ENCODE measurements at regions not wholly inside any gene's neighbourhood (a gene's known extent, or its start where the extent isn't known, plus 50 kb on each side); places are given as distances from the start of the nearest gene placed in this dataset.

DNA sequence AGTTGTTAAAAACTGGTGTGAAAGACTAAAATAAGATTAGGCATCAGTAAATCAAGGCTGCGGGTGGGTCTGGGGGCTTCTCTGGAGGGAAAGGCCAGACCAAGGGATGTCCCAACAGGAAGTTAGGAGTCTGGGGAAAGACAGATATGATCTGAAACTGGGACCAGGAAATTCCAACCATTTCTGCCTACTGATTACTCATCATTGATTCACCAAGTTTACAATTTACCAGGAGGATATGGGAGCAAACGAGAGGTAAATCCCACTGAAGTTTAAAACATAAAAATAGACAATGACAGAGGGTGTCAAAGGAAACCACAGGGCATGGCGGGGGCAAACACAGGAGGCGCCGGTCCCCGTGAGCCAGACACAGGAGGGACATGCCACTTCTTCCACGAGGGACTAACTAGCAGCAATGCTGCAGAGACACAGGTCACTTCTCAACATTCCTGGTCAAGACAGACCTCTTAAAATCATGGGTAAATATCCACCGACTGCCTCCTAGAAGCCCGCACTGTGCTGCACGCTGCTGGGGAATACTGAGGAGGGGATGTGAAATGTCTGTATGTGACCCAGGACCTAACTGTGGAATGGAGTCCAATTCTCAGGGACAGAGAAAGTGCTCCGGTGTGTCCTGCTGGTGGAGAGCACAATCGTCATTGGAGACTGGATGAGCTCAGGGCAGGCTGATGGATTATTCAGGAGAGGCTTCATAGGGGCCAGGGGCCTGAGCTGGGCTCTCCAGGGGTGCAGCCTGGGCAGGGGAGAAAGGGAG is 153.4 kb upstream of the KLF14 start:
- DNase-seq (ENCODE audit: low spot score), result peak; percentile 71
- TF ChIP-seq, protein P1, sequence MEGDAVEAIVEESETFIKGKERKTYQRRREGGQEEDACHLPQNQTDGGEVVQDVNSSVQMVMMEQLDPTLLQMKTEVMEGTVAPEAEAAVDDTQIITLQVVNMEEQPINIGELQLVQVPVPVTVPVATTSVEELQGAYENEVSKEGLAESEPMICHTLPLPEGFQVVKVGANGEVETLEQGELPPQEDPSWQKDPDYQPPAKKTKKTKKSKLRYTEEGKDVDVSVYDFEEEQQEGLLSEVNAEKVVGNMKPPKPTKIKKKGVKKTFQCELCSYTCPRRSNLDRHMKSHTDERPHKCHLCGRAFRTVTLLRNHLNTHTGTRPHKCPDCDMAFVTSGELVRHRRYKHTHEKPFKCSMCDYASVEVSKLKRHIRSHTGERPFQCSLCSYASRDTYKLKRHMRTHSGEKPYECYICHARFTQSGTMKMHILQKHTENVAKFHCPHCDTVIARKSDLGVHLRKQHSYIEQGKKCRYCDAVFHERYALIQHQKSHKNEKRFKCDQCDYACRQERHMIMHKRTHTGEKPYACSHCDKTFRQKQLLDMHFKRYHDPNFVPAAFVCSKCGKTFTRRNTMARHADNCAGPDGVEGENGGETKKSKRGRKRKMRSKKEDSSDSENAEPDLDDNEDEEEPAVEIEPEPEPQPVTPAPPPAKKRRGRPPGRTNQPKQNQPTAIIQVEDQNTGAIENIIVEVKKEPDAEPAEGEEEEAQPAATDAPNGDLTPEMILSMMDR (conservative IDR thresholded peaks at IDR 0.05; ENCODE audit: low read depth, low read length), result no peak
- TF ChIP-seq EZH2 (IDR thresholded peaks at IDR 0.05; ENCODE audit: borderline replicate concordance, low read depth, low read length, poor library complexity, severe bottlenecking), result no peak
- no TSS peak for BruUV-seq (replicated peaks)
- H3K4me1 ChIP-seq (ENCODE audit: insufficient read depth, low read length, poor library complexity, severe bottlenecking), result peaks cover 88% of the 10 kb centered on the region
- ChIA-PET POLR2A (ENCODE audit: low non-redundant PET) (no interaction called here), CTCF (interaction anchor here (0.5 to 1.9 kb wide), 3 partner anchors 10 to 504 kb away, joined by 3 to 5 read pairs (median 3); no protein-coding TSS in a partner anchor)
- peak overlapping the region; percentile 76 for H3K27ac ChIP-seq (ENCODE audit: low read depth, low read length, poor library complexity, severe bottlenecking)
- intact Hi-C loops (cut with micrococcal nuclease; ENCODE audit: unreplicated experiment), result no loop called here
- no peak overlapping the region for H3K4me3 ChIP-seq (ENCODE audit: low read depth, low read length, poor library complexity, severe bottlenecking)
- peaks cover 81% of the 10 kb centered on the region for H3K36me3 ChIP-seq (ENCODE audit: insufficient read depth, low read length, poor library complexity, severe bottlenecking)
- H3K27me3 ChIP-seq (replicated peaks; ENCODE audit: insufficient read depth, low read depth, low read length, poor library complexity), result no peaks in the 10 kb centered on the region
- H3K9me3 ChIP-seq (ENCODE audit: low read depth, low read length, poor library complexity, severe bottlenecking), result no peaks in the 10 kb centered on the region

DNA sequence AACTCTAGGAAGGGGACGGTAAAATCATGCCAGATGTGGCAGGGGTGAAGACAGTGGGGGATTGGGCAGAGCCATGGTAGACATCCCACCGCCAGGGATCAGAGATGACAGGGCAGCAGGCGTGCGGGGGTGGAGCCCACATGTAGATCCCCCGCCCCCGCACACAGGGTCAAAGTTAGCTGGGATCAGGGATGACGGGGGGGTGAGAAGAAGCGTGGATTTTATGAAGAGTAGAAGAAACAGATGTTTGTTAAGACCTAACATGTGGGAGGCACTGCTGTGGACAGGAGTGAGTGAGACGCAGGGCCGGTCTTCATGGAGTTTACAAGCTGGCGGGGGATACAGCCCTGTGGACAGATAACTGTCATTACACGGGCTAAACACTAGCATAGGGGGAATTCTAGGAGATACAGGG is 154.0 kb upstream of the KLF14 start:
- TF ChIP-seq EZH2 (IDR thresholded peaks at IDR 0.05; ENCODE audit: borderline replicate concordance, low read depth, low read length, poor library complexity, severe bottlenecking), result no peak
- TF ChIP-seq, protein P1 (conservative IDR thresholded peaks at IDR 0.05; ENCODE audit: low read depth, low read length), result no peak
- no peak for DNase-seq (ENCODE audit: low spot score)
- Histone ChIP-seq H3K4me1 (ENCODE audit: insufficient read depth, low read length, poor library complexity, severe bottlenecking) (peaks cover 87% of the 10 kb centered on the region), H3K9me3 (ENCODE audit: low read depth, low read length, poor library complexity, severe bottlenecking) (no peaks in the 10 kb centered on the region), H3K4me3 (ENCODE audit: low read depth, low read length, poor library complexity, severe bottlenecking) (no peak overlapping the region), H3K27ac (ENCODE audit: low read depth, low read length, poor library complexity, severe bottlenecking) (peak overlapping the region; percentile 76), H3K27me3 (replicated peaks; ENCODE audit: insufficient read depth, low read depth, low read length, poor library complexity) (no peaks in the 10 kb centered on the region), H3K36me3 (ENCODE audit: insufficient read depth, low read length, poor library complexity, severe bottlenecking) (peaks cover 75% of the 10 kb centered on the region)
- POLR2A ChIA-PET (ENCODE audit: low non-redundant PET), result interaction anchor here (0.7 kb wide), 1 partner anchor 43 kb away, joined by 3 read pairs; no protein-coding TSS in a partner anchor
- BruUV-seq (replicated peaks), result no TSS peak
- CTCF ChIA-PET, result interaction anchor here (1.9 kb wide), 1 partner anchor 9 kb away, joined by 5 read pairs; no protein-coding TSS in a partner anchor
- intact Hi-C loops (cut with micrococcal nuclease; ENCODE audit: unreplicated experiment), result no loop called here

DNA sequence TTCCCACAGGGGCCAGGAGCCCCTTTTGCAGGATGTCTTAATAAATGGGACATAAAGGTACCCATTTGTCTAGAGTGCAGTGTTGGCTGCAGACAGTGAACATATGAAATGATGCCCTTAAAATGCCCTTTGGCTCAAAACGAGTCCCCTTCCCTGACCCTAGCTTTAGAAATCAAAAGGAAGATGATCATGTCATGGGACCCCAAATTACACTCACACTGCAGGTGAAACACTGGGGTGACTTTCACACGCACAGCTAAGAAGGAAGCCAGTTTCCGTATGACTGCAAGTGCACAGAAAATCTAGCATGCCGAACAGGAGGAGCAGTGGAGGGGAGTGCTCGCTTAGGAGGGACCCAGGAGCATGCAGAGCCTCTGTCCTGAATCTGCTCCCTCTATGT is 154.5 kb upstream of the KLF14 start:
- peak overlapping the region; percentile 76 for H3K27ac ChIP-seq (ENCODE audit: low read depth, low read length, poor library complexity, severe bottlenecking)
- H3K9me3 ChIP-seq (ENCODE audit: low read depth, low read length, poor library complexity, severe bottlenecking), result no peaks in the 10 kb centered on the region
- intact Hi-C loops (cut with micrococcal nuclease; ENCODE audit: unreplicated experiment), result no loop called here
- H3K27me3 ChIP-seq (replicated peaks; ENCODE audit: insufficient read depth, low read depth, low read length, poor library complexity), result no peaks in the 10 kb centered on the region
- CTCF ChIA-PET, result interaction anchor here (1.9 kb wide), 1 partner anchor 9 kb away, joined by 5 read pairs; no protein-coding TSS in a partner anchor
- POLR2A ChIA-PET (ENCODE audit: low non-redundant PET), result interaction anchor here (0.7 kb wide), 1 partner anchor 43 kb away, joined by 3 read pairs; no protein-coding TSS in a partner anchor
- H3K4me1 ChIP-seq (ENCODE audit: insufficient read depth, low read length, poor library complexity, severe bottlenecking), result peaks cover 88% of the 10 kb centered on the region
- H3K36me3 ChIP-seq (ENCODE audit: insufficient read depth, low read length, poor library complexity, severe bottlenecking), result peaks cover 73% of the 10 kb centered on the region
- TF ChIP-seq, protein P1 (conservative IDR thresholded peaks at IDR 0.05; ENCODE audit: low read depth, low read length), result no peak
- TF ChIP-seq EZH2 (IDR thresholded peaks at IDR 0.05; ENCODE audit: borderline replicate concordance, low read depth, low read length, poor library complexity, severe bottlenecking), result no peak
- no peak for DNase-seq (ENCODE audit: low spot score)
- H3K4me3 ChIP-seq (ENCODE audit: low read depth, low read length, poor library complexity, severe bottlenecking), result no peak overlapping the region
- BruUV-seq (replicated peaks), result no TSS peak

All from A673 (cell line).